NCI-H146 (cell line): ENCODE measurements at regions not wholly inside any gene's neighbourhood (a gene's known extent, or its start where the extent isn't known, plus 50 kb on each side); places are given as distances from the start of the nearest gene placed in this dataset.

ENCODE experiments used
- DNase-seq: peaks from one replicate; lab custom pipeline; 2025; lab: John Stamatoyannopoulos, UW

DNA sequence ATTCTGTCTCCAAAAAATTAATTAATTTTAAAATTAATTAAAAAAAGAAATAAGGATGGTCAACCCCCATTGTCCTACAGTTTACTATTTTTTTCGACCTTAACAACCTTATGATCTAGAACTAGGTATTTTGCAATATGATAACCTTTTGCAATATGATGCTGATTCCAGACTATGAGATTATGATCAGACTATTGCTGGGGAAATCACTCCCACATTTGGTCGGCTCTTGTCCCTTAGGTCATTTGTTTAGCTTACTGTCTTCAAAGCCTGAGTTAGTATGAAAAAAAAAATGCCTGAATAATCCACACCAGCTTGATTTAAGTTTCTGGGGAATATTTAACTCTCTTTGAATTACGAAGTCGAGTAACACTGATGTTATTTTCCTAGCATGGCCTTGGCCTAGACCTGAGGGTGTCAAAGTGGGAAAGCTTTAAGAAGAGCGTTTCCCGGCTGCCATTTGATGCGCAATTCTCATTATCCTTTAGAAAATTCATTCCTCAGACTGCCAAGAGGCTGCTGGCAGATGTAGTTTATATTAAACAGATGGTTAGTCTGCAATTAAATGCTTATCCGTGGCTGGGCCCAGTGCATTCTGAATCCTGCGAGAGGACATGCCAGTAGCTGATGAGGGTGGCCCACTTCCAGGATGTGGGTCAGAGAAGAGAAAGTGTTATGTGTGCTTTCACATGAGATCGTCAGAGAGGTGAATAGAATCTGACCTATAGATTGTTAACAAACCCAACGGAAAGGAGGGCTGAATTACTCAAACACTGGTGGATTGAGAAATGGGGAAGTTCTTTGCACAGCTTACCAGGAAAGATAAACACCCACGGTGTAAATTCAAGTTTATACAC, 496.0 kb upstream of the THBS1 start:
- no peak for DNase-seq

DNA sequence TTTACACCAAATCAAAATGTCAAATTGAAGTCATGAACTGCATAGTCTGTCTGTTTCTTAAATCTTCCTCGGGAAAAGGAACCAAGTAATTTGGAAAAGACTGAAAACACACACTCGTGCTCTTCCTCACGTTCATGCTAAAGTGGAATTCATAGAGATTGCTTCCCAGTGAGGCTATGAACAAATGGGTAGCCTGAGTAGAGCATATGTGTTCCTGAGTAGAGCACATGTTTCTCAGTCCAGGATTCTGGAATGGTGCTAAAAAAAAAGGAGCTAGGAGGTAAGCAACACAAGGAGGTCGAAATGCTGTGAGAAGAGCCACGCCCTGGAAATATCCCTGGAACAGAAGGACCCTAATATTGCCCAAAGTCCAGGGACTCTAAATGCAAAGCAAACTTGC, 494.2 kb upstream of the THBS1 start:
- no peak for DNase-seq

DNA sequence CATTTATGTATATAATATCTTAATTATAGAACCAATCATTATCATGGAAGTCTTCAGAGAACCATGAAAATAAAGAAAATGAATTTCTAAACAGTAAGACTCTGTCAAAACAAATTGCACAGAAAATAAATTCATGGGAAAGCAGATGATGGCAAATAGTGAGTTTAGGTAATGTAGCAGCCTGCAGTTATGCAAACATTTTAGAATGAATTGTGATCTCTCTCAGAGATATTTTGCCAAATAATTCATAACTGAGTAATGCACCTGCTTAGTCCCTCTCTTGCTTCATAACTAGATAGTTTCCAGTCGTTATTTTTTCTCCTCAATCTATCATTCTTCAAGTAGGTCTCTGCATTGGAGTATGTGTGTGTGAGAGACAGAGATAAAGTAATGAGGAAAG, 492.7 kb upstream of the THBS1 start:
- no peak for DNase-seq

DNA sequence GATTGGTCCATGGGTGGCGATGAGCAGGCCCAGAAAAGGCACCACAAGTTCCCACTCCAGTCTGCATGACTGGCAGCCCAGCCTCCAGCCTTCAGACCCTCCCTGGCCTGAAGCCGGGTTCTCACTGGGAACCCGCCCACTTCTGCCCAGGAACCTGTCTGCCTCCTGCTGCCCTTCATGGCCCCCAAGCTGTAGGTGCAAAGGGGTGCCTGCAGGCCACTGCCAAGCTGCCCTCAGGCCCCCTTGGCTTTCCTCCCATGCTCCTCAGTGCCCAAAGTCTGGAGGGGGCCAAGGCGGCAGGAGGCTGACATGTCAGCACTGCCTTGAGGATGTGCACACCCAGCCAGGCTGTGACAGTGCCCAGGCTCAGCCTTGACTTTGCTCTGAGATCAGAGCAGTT, 488.5 kb upstream of the THBS1 start:
- no peak for DNase-seq

DNA sequence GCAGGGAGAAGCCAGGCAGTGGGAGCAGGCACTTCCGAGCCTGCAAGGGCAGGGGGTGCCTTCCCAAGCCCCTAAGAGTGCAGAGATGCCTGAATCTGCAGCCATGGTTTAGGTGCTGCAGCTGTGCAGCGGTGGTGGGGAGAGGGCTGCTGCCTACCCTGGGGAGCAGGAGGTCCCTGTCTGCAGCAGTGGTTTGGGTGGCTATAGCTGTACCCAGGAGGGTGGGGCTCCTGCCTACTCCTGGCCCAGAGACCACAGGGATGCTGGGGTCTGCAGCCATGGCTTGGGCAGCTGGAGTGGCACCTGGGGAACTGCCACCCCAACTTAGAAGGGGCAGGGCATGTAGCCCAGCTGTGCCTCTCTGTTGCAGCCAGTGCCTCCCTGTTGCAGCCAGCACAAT, 488.1 kb upstream of the THBS1 start:
- no peak for DNase-seq

DNA sequence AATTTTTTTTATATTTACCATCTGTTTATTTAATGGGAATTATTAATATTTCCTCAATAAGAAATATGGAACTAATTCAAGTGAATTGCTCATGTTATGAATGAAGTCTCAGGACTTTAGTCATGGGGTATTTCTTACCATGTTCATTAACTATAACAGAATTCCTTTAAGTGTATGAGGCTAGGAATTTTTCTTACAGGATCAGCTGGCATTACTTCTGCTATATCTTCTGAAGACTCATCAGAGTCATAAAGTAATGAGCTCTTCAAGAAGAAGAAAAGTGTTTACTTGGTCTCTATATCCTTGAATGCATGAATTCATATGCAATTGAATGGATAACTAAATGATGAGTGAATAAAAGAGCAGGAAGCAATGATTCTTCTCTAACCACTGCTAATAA, 486.8 kb upstream of the THBS1 start:
- DNase-seq: no peak

DNA sequence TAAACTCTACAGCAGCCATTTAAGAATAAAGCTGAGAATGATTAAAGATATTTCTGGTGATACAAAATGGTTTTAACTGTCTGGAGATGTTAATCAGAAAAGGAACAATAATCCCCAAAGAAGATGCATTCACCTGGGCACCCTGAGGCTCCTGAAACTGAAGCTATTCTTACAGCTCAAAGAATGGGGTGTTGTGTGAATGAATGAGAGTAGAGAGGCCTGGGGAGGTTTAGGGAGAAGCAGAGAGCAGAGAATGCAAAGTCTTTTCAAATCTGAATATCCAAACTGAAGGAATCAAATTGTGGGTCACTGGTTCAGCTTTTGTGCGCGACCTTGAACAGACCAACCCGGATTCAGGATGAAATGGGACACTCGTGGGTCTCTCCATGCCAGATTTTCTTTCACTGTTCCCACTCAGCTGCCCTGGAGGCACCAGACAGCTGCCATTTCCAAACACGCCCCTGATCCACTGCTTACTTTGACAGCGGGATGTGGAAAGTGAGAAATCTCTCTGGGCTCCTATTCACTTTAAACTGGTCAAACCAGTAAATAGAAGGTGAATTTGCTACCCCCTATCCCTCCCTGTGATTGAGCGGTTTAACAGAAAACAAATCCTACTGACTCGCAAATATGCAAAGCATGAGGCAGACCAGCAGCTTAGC, 485.5 kb upstream of the THBS1 start:
- DNase-seq: peak; percentile 0

DNA sequence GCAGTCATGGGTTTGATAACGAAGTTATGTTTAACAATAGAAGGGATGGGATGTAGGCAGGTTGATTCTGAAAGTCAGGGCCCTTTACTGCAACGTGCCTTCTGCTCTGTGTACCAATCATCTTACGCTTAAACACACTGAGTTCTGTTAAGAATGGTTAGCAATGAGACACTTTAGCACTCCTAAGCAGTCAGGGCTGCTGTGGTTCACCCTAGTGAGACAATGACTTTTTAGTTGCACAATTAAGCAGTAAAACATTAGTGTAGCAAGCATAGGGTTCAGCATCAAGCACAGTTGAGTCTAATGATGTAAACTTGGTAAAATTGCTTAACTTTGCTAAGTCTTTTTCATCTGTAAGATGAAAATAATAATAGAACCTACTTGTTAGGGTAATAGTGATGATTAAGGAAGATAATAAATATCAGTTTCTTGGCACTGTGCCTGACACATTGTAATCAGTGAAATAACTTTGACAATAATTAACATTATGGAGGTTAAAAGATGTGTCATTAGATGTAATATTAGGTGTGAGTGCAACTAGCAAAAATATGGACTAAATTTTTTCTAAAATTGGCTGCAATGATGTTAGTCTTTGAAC, 484.2 kb upstream of the THBS1 start:
- DNase-seq: no peak

DNA sequence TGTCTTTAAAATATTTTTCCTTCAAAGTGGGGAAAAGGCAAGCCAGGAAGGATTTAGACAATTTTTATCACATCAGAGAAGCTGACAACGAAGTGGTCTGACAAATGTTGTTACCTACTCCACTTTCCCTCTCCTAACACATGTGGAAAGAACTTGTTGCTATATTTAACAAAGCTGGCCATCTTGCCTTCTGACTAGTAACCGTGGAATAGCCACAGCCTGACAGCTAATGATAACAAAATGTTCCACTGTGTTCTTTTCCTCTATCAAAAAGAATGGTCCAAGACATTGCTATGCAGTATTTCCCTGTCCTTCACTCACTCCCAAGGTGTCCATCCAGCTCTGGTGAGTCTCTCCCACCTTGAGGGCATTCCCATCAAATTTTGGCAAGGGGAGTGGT, 481.4 kb upstream of the THBS1 start:
- no peak for DNase-seq

DNA sequence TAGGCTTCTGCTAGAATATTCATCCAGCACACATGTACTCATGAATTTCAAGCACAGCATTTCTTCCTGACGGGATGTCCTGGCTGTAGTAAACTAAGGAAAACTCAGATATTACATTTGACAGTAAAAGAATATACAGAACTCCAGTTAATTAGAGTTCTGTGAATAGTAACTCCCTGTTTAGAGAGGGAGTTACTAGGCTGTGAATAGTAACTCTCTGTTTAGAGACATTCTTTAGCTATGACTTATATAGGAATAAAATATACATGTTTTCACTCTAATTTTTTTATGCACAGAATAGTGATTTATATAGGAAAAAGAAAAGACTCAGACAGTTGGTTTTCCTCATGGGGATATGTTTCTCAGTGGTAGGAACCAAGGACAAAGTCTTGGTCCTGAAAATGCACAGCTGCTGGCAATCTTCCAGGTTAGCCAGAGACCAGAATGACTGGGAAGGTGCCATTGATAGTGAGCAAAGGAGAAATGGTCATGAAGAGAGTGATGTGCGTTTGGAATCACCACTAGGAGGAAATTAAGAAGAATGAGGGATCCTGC, 480.7 kb upstream of the THBS1 start:
- no peak for DNase-seq

DNA sequence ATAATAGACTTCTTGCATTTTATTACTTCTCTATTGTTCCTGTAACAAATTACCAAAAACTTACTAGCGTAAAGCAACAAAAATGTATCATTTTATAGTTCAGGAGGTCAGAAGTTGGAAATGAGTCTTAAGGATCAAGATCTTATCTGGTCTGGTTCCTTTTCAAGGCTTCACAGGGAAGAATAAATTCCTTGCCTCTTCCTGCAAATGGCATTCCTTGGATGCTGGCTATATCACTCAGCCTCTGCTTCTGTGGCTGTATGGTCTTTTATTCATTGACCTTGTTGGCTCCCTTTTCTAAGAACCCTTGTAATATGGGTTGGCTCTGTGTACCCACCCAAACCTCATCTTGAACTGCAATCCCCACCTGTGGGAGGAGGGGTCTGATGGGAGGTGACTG, 478.4 kb upstream of the THBS1 start:
- no peak for DNase-seq

DNA sequence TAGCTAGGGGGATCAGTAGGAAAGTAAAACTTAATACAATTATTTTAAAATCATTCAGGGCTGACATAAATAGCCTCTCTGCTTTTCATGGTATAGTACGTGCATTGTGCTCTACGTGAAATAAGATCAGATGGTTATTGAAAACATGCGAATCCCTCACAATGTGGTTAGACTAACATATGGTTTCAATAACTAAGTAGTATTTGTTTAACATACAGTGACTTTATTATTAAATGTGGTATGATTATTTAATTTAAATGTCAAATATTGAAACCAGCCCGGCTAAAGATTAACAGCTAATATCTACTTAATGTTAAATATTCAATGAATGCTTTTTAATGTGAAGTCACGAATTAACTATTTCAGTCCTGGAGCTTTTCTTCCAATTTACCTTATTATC, 473.9 kb upstream of the THBS1 start:
- no peak for DNase-seq

DNA sequence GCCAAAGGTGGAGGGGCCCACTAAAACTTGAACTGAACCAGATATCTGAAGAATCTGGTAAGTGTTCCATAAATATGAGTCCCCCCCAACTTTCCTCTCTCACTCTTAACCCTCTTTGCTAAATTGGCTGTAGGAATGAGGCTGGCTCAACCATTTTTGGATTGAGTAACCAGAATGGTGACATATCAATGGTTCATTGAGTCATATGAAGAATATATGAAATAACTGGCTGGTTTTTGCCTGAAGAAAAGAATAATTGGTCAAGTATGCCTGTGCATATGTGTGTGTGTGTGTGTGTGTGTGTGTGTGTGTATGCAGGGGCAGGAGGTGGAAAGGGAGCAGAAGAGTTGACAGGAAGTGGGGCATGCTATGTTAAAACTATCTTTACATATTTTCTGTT, 472.9 kb upstream of the THBS1 start:
- DNase-seq: no peak

DNA sequence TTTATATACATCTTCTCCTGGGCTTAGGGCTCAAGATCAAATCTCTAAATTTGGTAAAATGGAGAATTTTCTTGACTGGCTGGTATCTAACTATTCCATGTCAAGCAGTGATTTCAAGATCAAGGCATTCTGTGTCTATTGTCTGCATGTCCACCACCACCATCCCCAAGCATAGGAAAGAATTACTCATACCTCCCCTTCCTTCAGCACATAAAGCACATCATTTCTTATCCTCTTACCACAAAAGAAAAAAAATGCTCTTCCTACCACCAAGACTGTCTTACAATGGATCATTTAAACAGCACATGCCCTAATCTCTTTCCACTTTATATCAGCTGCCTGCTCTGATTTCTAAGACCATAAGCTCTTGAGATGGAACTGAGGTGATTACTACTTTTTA, 470.5 kb upstream of the THBS1 start:
- no peak for DNase-seq

DNA sequence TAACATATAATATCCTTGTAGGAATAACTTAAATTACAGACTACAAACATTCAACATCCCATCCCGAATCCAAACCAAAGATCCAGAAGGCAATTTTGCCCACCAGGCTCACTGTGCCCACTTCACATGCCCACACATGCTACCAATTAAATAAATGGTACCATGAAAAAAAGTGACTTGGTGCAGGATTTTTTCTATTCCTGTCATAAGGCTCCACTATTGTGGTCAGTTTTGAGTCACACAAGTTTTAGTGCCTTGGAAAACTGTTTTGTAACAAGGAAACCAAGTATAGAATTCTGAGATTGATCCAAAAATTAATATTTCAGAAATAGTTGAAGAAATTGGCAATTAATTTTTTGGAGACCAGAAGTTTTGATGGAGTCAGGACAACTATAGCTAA, 470.1 kb upstream of the THBS1 start:
- DNase-seq: no peak

DNA sequence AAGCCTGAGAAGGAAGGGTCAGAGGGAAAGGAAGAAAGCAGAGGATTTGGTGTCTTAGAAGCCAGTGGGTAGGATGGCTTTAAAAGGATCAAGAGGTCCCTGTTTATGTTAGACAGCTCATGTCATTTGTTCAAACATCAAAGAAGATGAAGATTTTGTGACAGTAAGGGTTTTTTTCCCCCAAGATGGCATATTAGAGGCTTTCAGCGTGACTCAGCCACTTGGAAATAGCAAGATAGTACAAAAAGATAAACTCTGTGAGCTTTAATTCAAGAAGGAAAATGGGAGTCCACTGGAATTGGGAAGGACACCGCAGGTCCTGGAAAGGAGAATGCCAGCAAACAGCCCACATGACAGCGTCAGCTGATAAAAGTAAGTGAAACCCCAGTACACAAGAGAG, 467.1 kb upstream of the THBS1 start:
- no peak for DNase-seq

DNA sequence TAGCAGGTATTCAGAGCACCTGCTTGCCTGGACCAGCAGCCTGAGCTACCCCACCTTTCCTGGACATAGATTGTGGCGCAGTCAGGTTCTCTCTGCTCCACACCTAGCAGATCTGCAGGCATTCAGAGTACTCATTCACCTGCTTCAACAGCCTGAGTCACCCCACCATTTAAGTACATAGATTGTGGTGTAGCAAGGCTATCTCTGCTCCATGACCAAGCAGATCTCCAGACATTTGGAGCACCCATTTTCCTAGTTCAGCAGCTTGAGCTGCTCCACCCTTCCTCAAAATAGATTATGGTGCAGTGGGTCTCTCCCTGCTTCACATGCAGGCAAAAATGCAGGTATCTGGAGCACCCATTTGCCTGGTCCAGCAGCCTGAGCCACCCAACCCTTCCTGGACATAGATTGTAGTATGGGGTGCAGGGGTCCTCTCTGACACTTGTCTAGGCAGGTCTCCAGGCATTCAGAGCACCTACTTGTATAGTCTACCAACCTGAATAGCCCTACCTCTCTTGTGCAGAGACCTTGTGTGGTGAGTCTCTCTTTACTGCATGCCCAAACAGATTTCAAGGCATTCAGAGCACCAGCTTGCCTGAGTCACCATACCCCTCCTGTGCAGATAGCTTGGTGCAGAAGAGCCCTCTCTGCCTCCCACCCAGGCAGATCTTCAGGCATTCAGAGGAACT, 466.0 kb upstream of the THBS1 start:
- no peak for DNase-seq

DNA sequence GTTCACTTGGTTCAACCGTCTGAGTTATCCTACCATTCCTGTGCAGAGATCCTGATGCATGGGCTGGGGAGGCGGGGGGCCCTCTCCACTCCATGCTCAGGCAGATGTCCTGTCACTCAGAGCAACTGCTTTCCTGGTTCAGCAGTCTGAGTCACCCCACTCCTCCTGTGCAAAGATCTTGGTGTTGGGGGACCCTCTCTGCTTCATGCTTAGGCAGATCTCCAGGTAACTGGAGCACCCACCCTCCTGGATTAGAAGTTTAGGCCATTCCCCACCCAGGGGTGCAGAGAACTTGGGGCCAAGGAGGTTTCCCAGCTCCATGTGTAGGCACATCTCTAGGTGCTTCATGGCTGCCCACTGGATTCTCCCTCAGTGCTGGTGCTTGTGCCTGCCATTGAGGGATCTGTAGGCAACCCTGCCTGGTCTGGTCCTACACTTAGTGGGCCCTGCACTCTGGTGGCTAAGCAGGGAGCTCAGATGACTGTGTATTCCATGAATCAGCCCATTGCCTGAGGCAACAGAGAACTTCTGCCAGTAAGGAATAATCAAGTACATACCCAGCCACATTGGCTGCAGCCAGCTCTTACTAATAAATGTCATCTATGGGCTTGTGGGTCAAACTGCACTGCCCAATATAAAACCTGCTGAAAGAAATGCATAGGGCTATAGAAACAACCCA, 465.4 kb upstream of the THBS1 start:
- DNase-seq: no peak

DNA sequence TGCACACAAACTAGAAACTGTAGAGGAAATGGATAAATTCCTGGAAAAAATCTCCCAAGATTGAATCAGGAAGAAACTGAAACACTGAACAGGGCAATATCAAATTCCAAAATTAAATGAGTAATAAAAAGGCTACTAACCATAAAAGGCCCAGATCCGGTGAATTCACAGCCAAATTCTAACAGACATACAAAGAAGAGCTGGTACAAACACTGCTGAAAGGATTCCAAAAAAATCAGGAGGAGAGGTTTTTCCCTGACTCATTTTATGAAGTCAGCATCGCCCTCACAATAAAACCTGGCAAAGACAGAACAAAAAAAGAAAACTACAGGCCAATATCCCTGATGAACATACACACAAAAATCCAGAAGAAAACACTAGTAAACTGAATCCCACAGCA, 462.4 kb upstream of the THBS1 start:
- no peak for DNase-seq

DNA sequence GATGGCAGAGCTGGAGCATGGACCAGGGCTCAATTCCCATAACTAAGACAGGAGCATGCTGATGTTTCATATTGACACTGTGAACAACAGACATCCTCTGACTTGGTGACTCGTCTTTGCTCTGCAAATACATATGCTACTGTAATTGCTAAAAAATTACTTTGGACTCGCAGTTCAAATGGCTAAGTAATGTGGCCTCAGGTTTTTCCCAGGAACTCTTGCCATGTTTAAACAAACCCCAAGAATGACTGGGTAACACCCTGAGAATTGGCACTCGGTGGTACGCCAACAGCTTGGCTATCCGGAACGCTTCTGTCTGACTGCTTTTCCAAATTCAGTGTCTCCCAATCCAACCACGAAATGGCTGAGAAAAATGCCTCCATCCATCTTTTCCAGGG, 456.7 kb upstream of the THBS1 start:
- DNase-seq: no peak

DNA sequence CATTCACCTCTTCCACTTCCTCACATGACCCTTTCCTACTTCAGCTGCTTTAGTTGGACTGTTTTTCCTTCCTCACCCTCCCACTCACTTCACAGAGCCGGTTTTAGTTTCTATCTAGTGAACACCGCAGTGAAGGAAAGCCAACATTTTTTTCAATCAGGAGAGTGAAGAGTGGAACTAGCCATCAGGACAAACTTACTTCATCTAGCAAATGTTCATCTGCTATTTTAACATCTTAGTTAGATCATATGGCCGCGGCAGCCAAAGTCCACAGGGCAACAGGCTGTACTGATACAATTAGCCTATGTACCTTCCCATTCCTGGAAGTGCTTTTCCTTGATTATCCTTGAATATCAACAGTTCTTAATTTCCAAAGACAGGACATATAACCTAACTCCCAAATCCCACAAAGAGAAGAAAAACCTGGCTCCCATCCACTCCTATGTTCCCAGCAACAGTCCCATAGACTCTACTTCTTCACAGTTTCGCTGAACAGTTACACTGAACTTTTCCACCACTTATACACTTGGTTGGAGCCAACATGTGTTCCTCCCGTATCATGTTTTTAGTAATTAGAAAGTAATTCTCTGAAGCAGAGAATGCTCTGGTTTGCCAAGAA, 456.2 kb upstream of the THBS1 start:
- DNase-seq: no peak

DNA sequence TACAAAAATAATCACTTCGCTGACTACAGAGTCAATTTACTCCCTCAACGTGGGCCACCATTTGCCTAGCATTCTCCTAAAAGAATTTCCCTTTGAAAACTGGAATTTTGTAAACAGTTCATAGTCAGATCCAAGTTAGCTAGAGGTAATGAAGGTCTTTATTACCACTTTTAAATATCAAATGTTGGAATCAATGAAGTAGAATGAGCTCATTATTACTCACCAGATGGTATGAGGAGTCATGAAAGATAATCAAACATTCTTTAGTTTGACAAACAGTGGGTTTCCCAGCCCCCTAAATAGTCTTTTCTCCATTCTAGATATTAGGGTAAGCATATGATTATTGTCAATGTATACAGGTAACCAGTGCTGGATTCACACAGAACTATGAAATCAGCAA, 455.7 kb upstream of the THBS1 start:
- no peak for DNase-seq
